ENCODE measurements at regions not wholly inside any gene's neighbourhood (a gene's known extent, or its start where the extent isn't known, plus 50 kb on each side); places are given as distances from the start of the nearest gene placed in this dataset.

GRCh38 chr7:79615466-79615865, 162.0 kb upstream of the MAGI2 start:
- no peak for TF ChIP-seq CTCF (IDR thresholded peaks at IDR 0.05)
- ATAC-seq (ENCODE audit: low FRiP score): no peak
- no peak for DNase-seq (ENCODE audit: low spot score)

- no peak for ATAC-seq (ENCODE audit: low FRiP score)
- TF ChIP-seq CTCF (IDR thresholded peaks at IDR 0.05): no peak
Observed at GRCh38 chr7:79612903-79613302, 159.4 kb upstream of the MAGI2 start.

GRCh38 chr7:79612022-79612421, 158.6 kb upstream of the MAGI2 start:
- no peak for TF ChIP-seq CTCF (IDR thresholded peaks at IDR 0.05)
- ATAC-seq (ENCODE audit: low FRiP score) (no peak), DNase-seq (ENCODE audit: low spot score) (no peak)

More at GRCh38 chr7:79612903-79613302, 159.4 kb upstream of the MAGI2 start:
- DNase-seq (ENCODE audit: low spot score): no peak

- TF ChIP-seq CTCF (IDR thresholded peaks at IDR 0.05): no peak
- DNase-seq (ENCODE audit: low spot score) (no peak), ATAC-seq (ENCODE audit: low FRiP score) (no peak)
Observed at GRCh38 chr7:79610748-79611304, 157.4 kb upstream of the MAGI2 start.

- no peak for TF ChIP-seq CTCF (IDR thresholded peaks at IDR 0.05)
- ATAC-seq (ENCODE audit: low FRiP score) (no peak), DNase-seq (ENCODE audit: low spot score) (no peak)
Observed at GRCh38 chr7:79610313-79610712, 156.8 kb upstream of the MAGI2 start.

GRCh38 chr7:79608005-79608404, 154.5 kb upstream of the MAGI2 start:
- no peak for ATAC-seq (ENCODE audit: low FRiP score)
- DNase-seq (ENCODE audit: low spot score): no peak
- TF ChIP-seq CTCF (IDR thresholded peaks at IDR 0.05): no peak

GRCh38 chr7:79604841-79605240, 151.4 kb upstream of the MAGI2 start:
- no peak for TF ChIP-seq CTCF (IDR thresholded peaks at IDR 0.05)
- ATAC-seq (ENCODE audit: low FRiP score): no peak
- DNase-seq (ENCODE audit: low spot score): no peak

All from omental fat pad (tissue), 3 donors.